GM23248 (cell line): ENCODE measurements at regions not wholly inside any gene's neighbourhood (a gene's known extent, or its start where the extent isn't known, plus 50 kb on each side); places are given as distances from the start of the nearest gene placed in this dataset.

Experiments
- EZH2 ChIP-seq: fragments of 200-600 bp; sonication (generic); IDR thresholded peaks from 2 replicates; pipeline ENCODE4 v1.6.1; 2018; ENCODE audit warnings: antibody characterized with exemption, mild to moderate bottlenecking; ENCODE audit not compliant: insufficient read depth, poor library complexity, severe bottlenecking
- EZH2phosphoT487 ChIP-seq: fragments of 200-600 bp; sonication (generic); IDR thresholded peaks from 2 replicates; pipeline ENCODE4 v1.6.1; 2018; ENCODE audit warnings: antibody characterized with exemption, moderate library complexity, mild to moderate bottlenecking, low read depth; ENCODE audit not compliant: insufficient read depth

DNA sequence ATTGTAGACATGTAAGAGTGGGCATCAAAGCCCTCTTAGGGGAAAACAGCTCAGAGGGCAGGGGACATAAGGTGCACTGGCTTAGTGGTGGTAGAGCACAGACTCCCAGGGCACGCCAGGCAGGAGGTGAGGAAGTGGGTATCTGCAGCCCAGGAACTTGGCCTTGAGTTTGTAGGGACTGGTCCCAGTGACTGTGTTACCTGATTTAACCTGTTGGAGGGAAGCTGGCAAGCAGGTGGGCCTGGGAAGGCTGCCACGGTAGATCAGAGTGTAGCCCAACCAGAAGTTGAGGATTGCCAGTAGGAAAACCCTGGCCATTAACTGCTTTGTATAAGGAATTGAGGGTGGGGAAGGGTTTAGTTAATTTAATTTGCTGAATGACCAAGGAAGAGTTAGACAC, 417.5 kb upstream of the C2CD4B start:
- TF ChIP-seq EZH2 (no peak), EZH2phosphoT487 (no peak)
